Adrenal gland (tissue), 9 donors: ENCODE measurements at regions not wholly inside any gene's neighbourhood (a gene's known extent, or its start where the extent isn't known, plus 50 kb on each side); places are given as distances from the start of the nearest gene placed in this dataset.

ENCODE experiments used
- DNase-seq, 7 donors: peaks; one replicate each; pipeline ENCODE4 v3.0.0-alpha.2; 2019 to 2020
- H3K27ac ChIP-seq, 5 donors: fragments of 200-600 bp; sonication (generic) in 4 of 5; 1 replicate in 3 of 5; 2 replicates in 2 of 5; pipeline versions ENCODE4 v1.5.1 to v1.8.0; 2016 to 2020; ENCODE audit warnings: mild to moderate bottlenecking in 1 of 5
- H3K27me3 ChIP-seq: fragments of 200-600 bp; 2 replicates; pipeline ENCODE4 v1.8.0; 2021
- H3K36me3 ChIP-seq, 2 donors: fragments of 200-600 bp; replicated peaks in 1 of 2; 1 replicate in 1 of 2; 2 replicates in 1 of 2; pipeline versions ENCODE4 v1.5.1 to v1.8.0; 2018 to 2022
- H3K4me1 ChIP-seq, 2 donors: fragments of 200-600 bp; replicated peaks in 1 of 2; 1 replicate in 1 of 2; 2 replicates in 1 of 2; pipeline versions ENCODE4 v1.5.1 to v1.8.0; 2018 to 2021
- H3K4me3 ChIP-seq, 4 donors: fragments of 200-600 bp; sonication (generic) in 3 of 4; one replicate each; pipeline ENCODE4 v1.5.1; 2016 to 2018
- H3K9me3 ChIP-seq, 3 donors: fragments of 200-600 bp; sonication (generic) in 1 of 3; replicated peaks in 1 of 3; 1 replicate in 2 of 3; 2 replicates in 1 of 3; pipeline versions ENCODE4 v1.5.1 to v1.8.0; 2016 to 2021
- POLR2A ChIP-seq, 2 donors: fragments of 450-650 bp; IDR thresholded peaks; one replicate each; pipeline ENCODE4 v1.6.1; 2017; ENCODE audit warnings: antibody characterized with exemption in 2 of 2, mild to moderate bottlenecking in 2 of 2, moderate library complexity in 1 of 2
- WGBS, 4 donors: extraction: QIAGEN DNeasy Blood & Tissue Kit in 2 of 4; methylation state at CpG; one replicate each; pipeline versions ENCODE4 v1.1.5 to v1.1.7; 2013 to 2017; 5-methylcytosine and 5-hydroxymethylcytosine counted together
- intact Hi-C, 2 donors: fragments of 100-400 bp; cut with DNase I; formaldehyde crosslinking; loops; one replicate each; pipeline versions ENCODE4 v1.14.1 to v1.15.0; 2022 to 2023
- TF ChIP-seq, protein P1 (sequence below), 6 experiments: fragments of 450-650 bp in 4 of 6; fragments of 200-600 bp in 2 of 6; sonication (generic) in 1 of 6; IDR thresholded peaks; 1 replicate in 5 of 6; 2 replicates in 1 of 6; pipeline versions ENCODE4 v1.5.1 to v1.8.0; 2016 to 2021; ENCODE audit warnings: antibody characterized with exemption in 6 of 6, mild to moderate bottlenecking in 2 of 6, moderate library complexity in 1 of 6
- donor health status: healthy with polysubstance abuse.
- donor health status: Bipolar disorder and iron deficiency.
- donor health status: DM: yes; HTN: yes; CAD: no.
- donor health status: DM: no; HTN: no; CAD: no.
- donor health status: DM: no; HTN: no; CAD: no.

DNA sequence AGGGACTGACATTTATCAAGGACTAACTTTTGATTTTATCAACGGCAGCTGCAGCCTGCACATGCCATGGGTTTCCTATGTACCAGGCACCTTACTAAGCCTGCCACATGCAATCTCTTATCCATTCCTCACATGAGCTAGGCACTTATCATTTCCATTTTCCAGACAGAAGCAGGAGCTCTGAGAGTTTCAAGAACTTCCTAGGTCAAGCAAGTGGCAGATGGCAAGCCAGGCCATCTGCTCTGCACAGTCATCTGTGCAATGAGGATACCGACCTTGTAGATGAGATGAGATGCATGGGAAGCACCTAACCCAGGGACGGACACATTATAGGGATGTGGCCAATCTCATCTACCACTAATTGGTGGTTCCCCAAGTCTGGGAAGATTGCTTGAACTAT is 339.4 kb upstream of the USP24 start:
- Histone ChIP-seq H3K27ac (no peak overlapping the region), H3K4me1 (no peaks in the 10 kb centered on the region), H3K27me3 (peaks cover 4% of the 10 kb centered on the region), H3K36me3 (no peaks in the 10 kb centered on the region), H3K4me3 (no peak overlapping the region), H3K9me3 (no peaks in the 10 kb centered on the region)
- 76 to 87% (median 85%) methylated on average over 3 of the region's 3 CpGs for WGBS, 4 donors
- DNase-seq = no peak
- TF ChIP-seq, protein P1, sequence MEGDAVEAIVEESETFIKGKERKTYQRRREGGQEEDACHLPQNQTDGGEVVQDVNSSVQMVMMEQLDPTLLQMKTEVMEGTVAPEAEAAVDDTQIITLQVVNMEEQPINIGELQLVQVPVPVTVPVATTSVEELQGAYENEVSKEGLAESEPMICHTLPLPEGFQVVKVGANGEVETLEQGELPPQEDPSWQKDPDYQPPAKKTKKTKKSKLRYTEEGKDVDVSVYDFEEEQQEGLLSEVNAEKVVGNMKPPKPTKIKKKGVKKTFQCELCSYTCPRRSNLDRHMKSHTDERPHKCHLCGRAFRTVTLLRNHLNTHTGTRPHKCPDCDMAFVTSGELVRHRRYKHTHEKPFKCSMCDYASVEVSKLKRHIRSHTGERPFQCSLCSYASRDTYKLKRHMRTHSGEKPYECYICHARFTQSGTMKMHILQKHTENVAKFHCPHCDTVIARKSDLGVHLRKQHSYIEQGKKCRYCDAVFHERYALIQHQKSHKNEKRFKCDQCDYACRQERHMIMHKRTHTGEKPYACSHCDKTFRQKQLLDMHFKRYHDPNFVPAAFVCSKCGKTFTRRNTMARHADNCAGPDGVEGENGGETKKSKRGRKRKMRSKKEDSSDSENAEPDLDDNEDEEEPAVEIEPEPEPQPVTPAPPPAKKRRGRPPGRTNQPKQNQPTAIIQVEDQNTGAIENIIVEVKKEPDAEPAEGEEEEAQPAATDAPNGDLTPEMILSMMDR (IDR thresholded peaks at IDR 0.05) = no peak
- TF ChIP-seq POLR2A (IDR thresholded peaks at IDR 0.05) = no peak
- intact Hi-C loops = no loop called here

DNA sequence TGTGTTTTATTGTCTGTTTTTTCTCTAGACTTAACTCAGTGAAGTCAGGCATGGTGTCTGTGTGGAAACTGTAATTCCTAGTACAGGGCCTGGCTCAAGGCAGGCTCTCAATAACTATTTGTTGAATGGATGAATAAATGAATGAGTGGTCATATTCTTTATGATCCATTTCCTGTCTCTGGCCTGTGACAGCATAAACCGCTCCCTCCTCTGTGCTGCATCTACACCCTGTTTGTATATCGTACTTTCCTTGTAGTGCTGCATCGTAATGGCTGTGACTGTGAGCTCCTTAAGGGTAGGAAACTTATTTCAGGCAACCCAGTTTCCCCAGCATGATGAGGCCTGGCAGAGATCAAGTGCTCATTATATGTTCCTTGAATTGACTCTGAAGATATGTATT is 337.5 kb upstream of the USP24 start:
- Histone ChIP-seq H3K36me3 (no peaks in the 10 kb centered on the region), H3K27ac (no peak overlapping the region), H3K4me1 (no peaks in the 10 kb centered on the region), H3K9me3 (no peaks in the 10 kb centered on the region), H3K27me3 (peaks cover 4% of the 10 kb centered on the region), H3K4me3 (no peak overlapping the region)
- WGBS, 4 donors = 86 to 100% (median 92%) methylated on average over 3 of the region's 3 CpGs
- no peak for TF ChIP-seq POLR2A (IDR thresholded peaks at IDR 0.05)
- TF ChIP-seq, protein P1 (IDR thresholded peaks at IDR 0.05) = no peak
- intact Hi-C loops = no loop called here
- no peak for DNase-seq

DNA sequence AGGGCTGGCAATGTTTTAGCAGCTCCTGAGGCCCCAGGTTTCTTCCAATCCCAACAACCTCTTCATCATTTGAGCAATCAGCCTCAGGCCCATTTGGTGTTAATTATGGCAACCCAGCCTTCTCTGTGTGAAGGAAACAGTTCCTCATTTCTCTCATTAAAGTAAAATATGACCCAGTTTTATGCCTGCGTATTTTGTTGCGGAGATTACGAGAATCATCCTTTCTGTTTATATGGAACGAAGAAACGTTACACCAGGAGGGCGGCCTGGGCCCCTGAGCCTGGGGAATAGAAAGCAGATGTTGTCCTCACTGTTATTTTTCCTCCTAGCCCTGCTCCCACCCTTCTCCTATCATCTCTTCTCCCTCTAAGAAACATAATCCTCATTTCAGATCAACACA is 332.2 kb upstream of the USP24 start:
- no peak overlapping the region for H3K27ac ChIP-seq
- no peaks in the 10 kb centered on the region for H3K36me3 ChIP-seq
- TF ChIP-seq, protein P1 (IDR thresholded peaks at IDR 0.05) = no peak
- no peak for TF ChIP-seq POLR2A (IDR thresholded peaks at IDR 0.05)
- DNase-seq = no peak
- 70 to 75% (median 71%) methylated on average over 6 of the region's 6 CpGs for WGBS, 4 donors
- peaks cover 4% of the 10 kb centered on the region for H3K27me3 ChIP-seq
- intact Hi-C loops = no loop called here
- no peaks in the 10 kb centered on the region for H3K9me3 ChIP-seq
- H3K4me3 ChIP-seq = no peak overlapping the region
- no peaks in the 10 kb centered on the region for H3K4me1 ChIP-seq

DNA sequence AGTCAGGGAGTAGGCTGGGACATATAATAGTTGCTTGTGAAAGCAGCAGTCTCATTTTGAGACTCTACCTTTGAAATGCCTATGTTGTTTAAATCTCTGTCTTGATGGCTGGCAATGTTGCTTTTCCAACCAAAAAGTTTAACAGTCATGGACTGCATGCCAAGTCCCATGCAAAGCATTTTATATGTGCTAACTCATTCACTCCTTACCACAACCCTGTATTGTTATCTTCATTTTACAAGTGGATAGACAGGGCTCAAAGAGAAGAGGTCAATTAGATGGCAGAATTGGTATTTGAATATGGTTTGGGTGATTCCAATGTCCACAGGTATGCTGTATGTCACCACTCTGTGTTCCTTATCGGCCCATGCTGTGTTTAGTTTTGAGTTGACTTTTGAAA is 331.4 kb upstream of the USP24 start:
- Histone ChIP-seq H3K27ac (no peak overlapping the region), H3K4me1 (no peaks in the 10 kb centered on the region), H3K4me3 (no peak overlapping the region), H3K9me3 (no peaks in the 10 kb centered on the region), H3K36me3 (no peaks in the 10 kb centered on the region), H3K27me3 (peaks cover 4% of the 10 kb centered on the region)
- intact Hi-C loops = no loop called here
- no peak for TF ChIP-seq POLR2A (IDR thresholded peaks at IDR 0.05)
- TF ChIP-seq, protein P1 (IDR thresholded peaks at IDR 0.05) = no peak
- no peak for DNase-seq
- WGBS, 4 donors = 85 to 94% (median 88%) methylated on average over 1 of the region's 1 CpG
